Activated CD8-positive, alpha-beta T cell treated with anti-CD3 and anti-CD28 coated beads, Interleukin-2, amount 10 ng/mL, durations not matched to agents 7 days and 5 days (primary cell): ENCODE measurements at regions not wholly inside any gene's neighbourhood (a gene's known extent, or its start where the extent isn't known, plus 50 kb on each side); places are given as distances from the start of the nearest gene placed in this dataset.

Source experiments
- ATAC-seq: fragments of 150-1000 bp; cut with Tn5 transposase; one replicate; pipeline ENCODE4 v1.10.0; 2021; ENCODE audit warnings: moderate library complexity
- CTCF ChIA-PET: fragments of 350-600 bp; sonication (Branson Sonifier 250); formaldehyde crosslinking; loops from one replicate; lab custom pipeline; 2021; ENCODE audit warnings: antibody characterized with exemption; lab: Charles Lee
- POLR2A ChIA-PET: fragments of 350-600 bp; sonication (Branson Sonifier 250); formaldehyde crosslinking; loops from one replicate; lab custom pipeline; 2021; ENCODE audit warnings: antibody characterized with exemption; lab: Charles Lee
- DNase-seq: peaks from one replicate; pipeline ENCODE4 v3.0.0-alpha.2; 2020
- H3K27ac Mint-ChIP-seq: one replicate; pipeline ENCODE4 v1.8.0; 2021; ENCODE audit warnings: mild to moderate bottlenecking, mixed read lengths
- H3K27me3 Mint-ChIP-seq: one replicate; pipeline ENCODE4 v1.8.0; 2021; ENCODE audit warnings: low read depth, mixed read lengths
- H3K36me3 Mint-ChIP-seq: one replicate; pipeline ENCODE4 v1.8.0; 2021; ENCODE audit warnings: low read depth, mixed read lengths
- H3K4me1 Mint-ChIP-seq: one replicate; pipeline ENCODE4 v1.8.0; 2021; ENCODE audit warnings: low read depth, mixed read lengths
- H3K4me3 Mint-ChIP-seq: one replicate; pipeline ENCODE4 v1.8.0; 2021; ENCODE audit warnings: mild to moderate bottlenecking, mixed read lengths
- H3K9me3 Mint-ChIP-seq: one replicate; pipeline ENCODE4 v1.8.0; 2022; ENCODE audit warnings: mixed read lengths; ENCODE audit not compliant: insufficient read depth

DNA sequence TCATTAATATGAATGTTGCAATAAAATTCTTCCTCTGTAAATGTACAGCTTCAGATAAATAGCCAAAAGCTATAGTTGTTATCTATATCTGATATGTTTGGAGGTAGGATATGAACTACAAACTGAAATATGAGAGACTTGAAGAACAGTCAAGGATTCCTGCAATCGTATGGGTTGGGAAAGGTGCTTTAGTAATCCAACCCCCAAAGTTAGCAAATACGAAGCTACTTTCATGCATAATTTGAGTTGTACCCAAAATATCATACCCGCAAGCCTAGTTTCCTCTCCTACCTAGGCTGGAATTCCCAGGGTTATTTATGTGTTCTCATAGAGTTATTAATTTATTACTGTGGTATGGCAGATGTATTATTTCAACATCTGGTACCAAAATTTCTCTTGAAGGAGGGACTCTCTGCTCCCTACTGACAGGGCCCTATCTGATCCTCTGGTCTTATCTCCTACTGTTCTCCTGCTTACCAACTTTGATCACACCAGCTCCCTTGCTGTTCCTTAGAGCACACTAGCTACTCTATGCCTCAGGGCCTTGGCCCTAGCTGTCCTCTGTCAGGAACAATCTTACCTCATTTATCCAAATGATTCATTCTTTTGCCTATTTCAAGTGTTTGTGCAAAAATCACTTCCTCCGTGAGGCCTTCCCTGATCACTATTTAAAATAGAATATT, 140.4 kb upstream of the CCDC54 start:
- no peak for ATAC-seq
- ChIA-PET CTCF (interaction anchor here (0.7 to 4.9 kb wide), 20 partner anchors 12 to 691 kb away, joined by 3 to 53 read pairs (median 5); no protein-coding TSS in a partner anchor), POLR2A (no interaction called here)
- H3K27ac Mint-ChIP-seq = no peak overlapping the region
- no peaks in the 10 kb centered on the region for H3K36me3 Mint-ChIP-seq
- no peak for DNase-seq
- H3K9me3 Mint-ChIP-seq = no peaks in the 10 kb centered on the region
- no peak overlapping the region for H3K4me3 Mint-ChIP-seq
- H3K4me1 Mint-ChIP-seq = peaks cover 24% of the 10 kb centered on the region
- peaks cover 4% of the 10 kb centered on the region for H3K27me3 Mint-ChIP-seq

DNA sequence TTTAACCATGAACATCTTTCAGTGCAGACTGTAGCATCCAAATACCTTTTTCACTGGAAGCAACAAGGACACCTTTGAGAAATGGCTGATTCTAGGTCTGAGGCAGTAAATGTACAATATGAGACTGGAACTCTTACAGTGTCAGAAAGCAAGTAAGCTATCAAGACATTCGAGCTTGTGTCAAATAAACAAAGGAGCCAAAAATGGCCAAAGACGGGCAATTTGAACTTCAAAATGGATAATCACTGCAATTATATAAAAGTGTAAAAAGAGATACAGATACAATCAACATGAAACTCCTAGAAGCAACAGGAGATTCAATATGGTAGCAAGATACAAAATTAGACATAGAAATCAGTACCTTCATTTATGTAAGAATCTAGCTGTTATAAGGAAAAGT, 138.5 kb upstream of the CCDC54 start:
- H3K4me3 Mint-ChIP-seq = no peak overlapping the region
- peaks cover 4% of the 10 kb centered on the region for H3K27me3 Mint-ChIP-seq
- CTCF ChIA-PET = interaction anchor here (1.3 to 4.9 kb wide), 3 partner anchors 33 to 305 kb away, joined by 3 to 53 read pairs (median 7); no protein-coding TSS in a partner anchor
- DNase-seq (no peak), ATAC-seq (no peak)
- H3K9me3 Mint-ChIP-seq = no peaks in the 10 kb centered on the region
- peaks cover 24% of the 10 kb centered on the region for H3K4me1 Mint-ChIP-seq
- no peak overlapping the region for H3K27ac Mint-ChIP-seq
- POLR2A ChIA-PET = no interaction called here
- H3K36me3 Mint-ChIP-seq = no peaks in the 10 kb centered on the region

DNA sequence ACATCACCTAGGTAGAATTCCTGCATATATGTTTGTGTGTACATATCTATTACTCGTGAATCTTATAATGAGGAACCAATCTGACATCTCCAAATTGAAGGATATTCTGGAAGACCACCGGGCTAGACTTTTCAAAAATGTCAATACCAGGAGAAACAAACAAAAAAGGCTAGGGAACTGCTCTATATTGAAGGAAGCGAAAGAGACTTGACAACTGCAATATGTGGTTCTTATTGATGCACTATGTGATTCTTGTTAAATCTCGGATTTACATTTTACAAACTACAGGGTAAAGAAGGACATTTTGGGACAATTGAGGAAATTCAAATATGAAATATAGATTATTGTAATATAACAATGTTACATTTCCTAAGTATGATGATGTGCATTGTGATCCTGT, 137.5 kb upstream of the CCDC54 start:
- DNase-seq = no peak
- CTCF ChIA-PET = interaction anchor here (1.3 kb wide), 2 partner anchors 32 to 304 kb away, joined by 3 to 7 read pairs; no protein-coding TSS in a partner anchor
- H3K27me3 Mint-ChIP-seq = peaks cover 4% of the 10 kb centered on the region
- POLR2A ChIA-PET = no interaction called here
- no peaks in the 10 kb centered on the region for H3K36me3 Mint-ChIP-seq
- peaks cover 24% of the 10 kb centered on the region for H3K4me1 Mint-ChIP-seq
- peak overlapping the region; percentile 39 for H3K4me3 Mint-ChIP-seq
- H3K27ac Mint-ChIP-seq = no peak overlapping the region
- no peaks in the 10 kb centered on the region for H3K9me3 Mint-ChIP-seq
- no peak for ATAC-seq

DNA sequence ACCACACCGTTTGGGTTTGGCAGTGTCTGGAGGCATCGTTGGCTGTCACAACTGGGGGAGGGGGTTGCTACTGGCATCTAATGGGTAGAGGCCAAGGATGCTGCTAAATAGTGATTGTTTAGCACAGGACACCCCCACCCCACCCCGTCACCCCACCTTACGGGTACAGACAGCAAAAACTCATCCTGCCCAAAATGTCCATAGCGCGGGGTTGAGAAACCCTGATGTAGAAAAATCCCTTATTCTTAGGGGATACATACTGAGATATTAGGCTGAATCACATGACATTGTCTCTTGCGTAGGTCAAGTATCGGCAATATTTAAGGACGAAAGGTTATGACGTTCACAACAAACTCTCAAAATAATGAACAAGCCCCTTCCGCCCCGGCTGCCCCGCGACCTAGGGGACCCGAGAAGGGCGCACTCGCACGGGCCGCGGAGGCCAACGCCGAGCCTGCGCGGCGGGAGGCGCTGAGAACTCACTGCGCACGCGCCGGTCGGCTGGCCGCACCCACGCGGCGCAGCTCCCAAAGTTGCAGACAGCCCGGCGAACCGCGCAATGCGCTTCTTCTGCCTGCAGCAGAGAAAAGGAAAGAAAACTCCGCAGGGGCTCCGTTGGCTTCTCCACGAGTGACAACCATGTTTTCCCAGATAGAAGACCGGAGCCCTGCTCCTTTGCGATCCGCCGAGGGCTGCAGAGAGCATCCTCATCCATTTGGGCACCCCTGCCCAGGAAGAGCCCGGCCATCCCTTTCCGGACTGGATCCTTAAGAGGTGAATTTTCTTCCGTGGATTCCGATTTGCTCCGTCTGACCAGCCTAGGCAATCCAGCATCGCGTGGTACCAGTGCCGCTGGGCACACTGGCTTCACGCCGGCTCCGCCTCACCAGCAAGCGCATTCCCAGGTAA, 136.8 kb upstream of the CCDC54 start:
- H3K27me3 Mint-ChIP-seq = peaks cover 4% of the 10 kb centered on the region
- no peaks in the 10 kb centered on the region for H3K9me3 Mint-ChIP-seq
- H3K4me1 Mint-ChIP-seq = peaks cover 20% of the 10 kb centered on the region
- H3K4me3 Mint-ChIP-seq = peak overlapping the region; percentile 89
- peak; percentile 98 for ATAC-seq
- POLR2A ChIA-PET = interaction anchor here (0.6 kb wide), 1 partner anchor 449 kb away, joined by 3 read pairs; no protein-coding TSS in a partner anchor
- DNase-seq = peak; percentile 77
- peak overlapping the region; percentile 60 for H3K27ac Mint-ChIP-seq
- CTCF ChIA-PET = interaction anchor here (1.0 kb wide), 1 partner anchor 190 kb away, joined by 3 read pairs; no protein-coding TSS in a partner anchor
- no peaks in the 10 kb centered on the region for H3K36me3 Mint-ChIP-seq

DNA sequence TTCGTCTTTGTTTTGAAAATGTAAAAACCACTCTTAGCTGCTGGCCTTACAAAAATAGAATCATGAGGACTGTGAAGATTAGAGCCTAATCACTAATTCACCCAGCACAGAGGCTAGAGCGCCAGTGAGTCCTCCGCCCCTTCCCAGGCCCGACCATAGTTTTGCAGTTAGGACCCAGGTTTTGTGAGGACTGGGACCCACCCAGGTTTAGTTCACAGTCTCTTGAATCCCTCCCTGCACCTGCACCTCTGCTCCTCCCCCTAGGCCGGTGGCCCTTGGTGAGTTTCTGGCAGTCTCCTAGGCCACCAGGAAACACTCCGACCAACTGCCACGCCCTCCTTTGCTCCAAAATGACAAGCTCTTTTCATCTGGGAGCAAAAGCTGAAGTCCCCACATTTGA, 136.0 kb upstream of the CCDC54 start:
- Mint-ChIP-seq H3K4me3 (peak overlapping the region; percentile 89), H3K9me3 (no peaks in the 10 kb centered on the region), H3K27me3 (peaks cover 4% of the 10 kb centered on the region), H3K4me1 (peaks cover 12% of the 10 kb centered on the region), H3K36me3 (no peaks in the 10 kb centered on the region), H3K27ac (no peak overlapping the region)
- CTCF ChIA-PET = interaction anchor here (0.9 to 1.0 kb wide), 2 partner anchors 180 to 189 kb away, joined by 3 to 5 read pairs; no protein-coding TSS in a partner anchor
- peak; percentile 31 for DNase-seq
- POLR2A ChIA-PET = no interaction called here
- ATAC-seq = peak; percentile 34

DNA sequence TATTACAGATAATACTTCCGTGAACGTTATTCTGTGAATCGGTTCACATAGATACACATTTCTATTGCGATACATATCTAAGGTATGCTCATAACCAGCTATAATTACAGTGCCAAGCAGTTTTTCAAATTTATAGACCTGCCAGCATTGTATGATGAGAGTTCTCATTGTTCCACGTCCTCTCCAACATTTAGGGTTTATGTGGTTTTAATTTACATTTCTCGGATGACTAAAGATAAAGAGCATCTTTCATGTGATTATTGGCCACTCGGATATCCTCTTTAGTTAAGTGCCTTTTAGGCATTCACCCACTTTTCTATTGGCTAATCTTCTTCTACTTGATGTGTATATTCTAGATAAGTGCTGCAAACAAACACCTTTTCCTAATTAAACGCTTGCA, 134.7 kb upstream of the CCDC54 start:
- H3K27me3 Mint-ChIP-seq = peaks cover 4% of the 10 kb centered on the region
- ChIA-PET CTCF (no interaction called here), POLR2A (no interaction called here)
- no peaks in the 10 kb centered on the region for H3K36me3 Mint-ChIP-seq
- H3K27ac Mint-ChIP-seq = no peak overlapping the region
- H3K9me3 Mint-ChIP-seq = no peaks in the 10 kb centered on the region
- peaks cover 11% of the 10 kb centered on the region for H3K4me1 Mint-ChIP-seq
- DNase-seq (no peak), ATAC-seq (no peak)
- H3K4me3 Mint-ChIP-seq = no peak overlapping the region

DNA sequence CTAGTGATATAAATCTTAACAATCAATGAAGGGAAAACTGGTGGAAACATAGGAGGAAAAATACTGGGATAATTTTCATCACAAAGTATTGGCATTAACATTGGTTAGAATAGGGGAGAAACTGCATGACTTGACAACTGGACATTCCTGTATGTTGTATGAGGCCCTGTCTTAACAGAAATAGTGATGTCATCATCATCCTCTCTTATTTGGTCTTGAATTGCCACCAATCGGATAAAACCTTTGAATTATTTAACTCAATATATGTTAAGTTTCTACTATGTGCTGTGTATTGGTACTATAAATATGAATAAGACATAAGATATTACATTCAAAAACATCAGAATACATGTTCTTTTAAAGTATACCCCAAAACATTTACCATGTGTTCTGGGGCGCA, 130.1 kb upstream of the CCDC54 start:
- Mint-ChIP-seq H3K36me3 (no peaks in the 10 kb centered on the region), H3K4me1 (no peaks in the 10 kb centered on the region), H3K27me3 (no peaks in the 10 kb centered on the region), H3K4me3 (no peak overlapping the region), H3K9me3 (no peaks in the 10 kb centered on the region), H3K27ac (no peak overlapping the region)
- no peak for DNase-seq
- CTCF ChIA-PET = interaction anchor here (0.6 to 3.1 kb wide), 6 partner anchors 12 to 184 kb away, joined by 3 to 8 read pairs (median 3); no protein-coding TSS in a partner anchor
- no peak for ATAC-seq
- POLR2A ChIA-PET = no interaction called here

DNA sequence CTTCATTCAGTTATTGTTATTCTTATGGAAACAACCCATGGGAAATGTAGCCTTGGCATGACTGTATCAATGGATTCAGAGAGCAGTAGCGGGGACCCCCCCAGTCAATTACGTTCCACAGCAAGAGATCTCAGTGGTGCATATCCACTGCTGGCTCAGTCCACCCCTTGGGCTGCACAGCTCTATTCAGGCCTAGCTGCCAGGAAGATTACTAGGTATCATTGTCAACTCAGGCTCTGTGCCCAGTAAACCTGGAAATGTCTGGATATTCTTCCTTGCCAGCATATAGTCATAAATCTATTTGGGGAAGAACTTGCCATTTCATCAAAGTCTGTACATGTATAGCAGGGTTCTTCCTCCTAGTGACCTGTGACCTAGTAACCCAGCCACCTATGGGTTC, 128.1 kb upstream of the CCDC54 start:
- ATAC-seq (no peak), DNase-seq (no peak)
- Mint-ChIP-seq H3K27ac (no peak overlapping the region), H3K4me3 (no peak overlapping the region), H3K27me3 (no peaks in the 10 kb centered on the region), H3K9me3 (no peaks in the 10 kb centered on the region), H3K4me1 (no peaks in the 10 kb centered on the region), H3K36me3 (no peaks in the 10 kb centered on the region)
- ChIA-PET CTCF (no interaction called here), POLR2A (no interaction called here)

DNA sequence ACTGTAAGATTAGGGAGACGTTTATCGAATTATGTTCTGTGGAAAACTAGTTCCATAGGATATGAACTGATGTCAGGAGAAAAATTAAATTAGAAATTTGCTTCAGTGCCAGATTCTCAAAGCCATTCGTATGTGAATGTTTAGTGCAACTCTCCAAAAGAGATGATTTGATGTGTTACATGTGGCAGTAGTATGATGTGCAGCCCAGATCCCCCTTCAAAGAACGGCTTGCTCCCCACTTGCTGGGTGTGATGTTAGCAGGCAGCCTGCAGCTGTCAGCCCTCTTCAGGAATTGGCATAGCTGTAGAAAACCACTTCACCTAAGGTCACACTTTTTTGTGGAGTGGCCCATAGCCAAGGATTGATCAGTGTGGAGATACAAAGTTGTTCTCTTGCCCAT, 127.0 kb upstream of the CCDC54 start:
- no peaks in the 10 kb centered on the region for H3K36me3 Mint-ChIP-seq
- ChIA-PET CTCF (no interaction called here), POLR2A (no interaction called here)
- H3K4me3 Mint-ChIP-seq = no peak overlapping the region
- no peaks in the 10 kb centered on the region for H3K9me3 Mint-ChIP-seq
- H3K4me1 Mint-ChIP-seq = no peaks in the 10 kb centered on the region
- no peak overlapping the region for H3K27ac Mint-ChIP-seq
- peaks cover 2% of the 10 kb centered on the region for H3K27me3 Mint-ChIP-seq
- ATAC-seq = no peak
- no peak for DNase-seq

DNA sequence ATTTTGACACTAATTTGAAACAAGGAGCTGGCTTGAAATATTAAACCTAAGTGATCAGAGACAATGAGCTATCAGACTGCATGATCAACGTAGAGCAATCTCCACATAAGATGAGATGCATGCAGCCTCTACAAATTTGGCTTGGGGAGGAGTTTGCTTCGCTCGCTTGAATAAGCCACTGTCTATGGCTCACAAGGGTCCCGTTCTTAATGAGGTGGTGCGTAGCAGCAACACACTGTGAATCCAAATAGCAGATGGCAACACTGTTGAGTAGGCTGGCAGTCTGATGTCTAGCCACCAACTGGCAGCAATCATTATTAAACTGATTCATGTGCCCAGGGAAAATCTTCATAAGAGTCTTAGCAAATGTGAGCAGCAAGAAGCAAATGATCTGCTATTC, 125.4 kb upstream of the CCDC54 start:
- H3K36me3 Mint-ChIP-seq = no peaks in the 10 kb centered on the region
- no peaks in the 10 kb centered on the region for H3K9me3 Mint-ChIP-seq
- no peak overlapping the region for H3K27ac Mint-ChIP-seq
- ATAC-seq = no peak
- CTCF ChIA-PET = interaction anchor here (1.2 to 2.5 kb wide), 3 partner anchors 11 to 20 kb away, joined by 3 to 7 read pairs (median 5); no protein-coding TSS in a partner anchor
- no peaks in the 10 kb centered on the region for H3K4me1 Mint-ChIP-seq
- no peak overlapping the region for H3K4me3 Mint-ChIP-seq
- POLR2A ChIA-PET = no interaction called here
- DNase-seq = no peak
- H3K27me3 Mint-ChIP-seq = peaks cover 2% of the 10 kb centered on the region

DNA sequence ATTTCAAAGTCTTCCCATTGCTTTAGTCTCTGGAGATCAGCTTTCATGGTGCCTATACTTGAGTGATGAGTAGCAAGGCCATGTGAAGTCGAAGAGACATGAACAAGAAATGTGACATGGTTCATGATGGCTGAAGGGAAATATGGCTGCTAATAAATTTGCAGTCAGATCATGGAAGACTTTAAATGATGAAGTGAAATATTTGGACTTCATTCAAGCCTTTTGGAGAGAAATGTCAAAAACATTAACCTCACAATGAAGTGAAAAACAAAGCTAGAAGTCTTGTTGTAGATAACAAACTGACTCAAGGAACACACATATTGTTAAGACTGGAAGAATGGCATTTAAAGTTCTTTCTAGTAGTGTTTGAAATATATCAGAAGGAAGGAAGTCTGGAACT, 120.3 kb upstream of the CCDC54 start:
- no peaks in the 10 kb centered on the region for H3K4me1 Mint-ChIP-seq
- CTCF ChIA-PET = interaction anchor here (1.3 kb wide), 1 partner anchor 15 kb away, joined by 6 read pairs; no protein-coding TSS in a partner anchor
- no peaks in the 10 kb centered on the region for H3K36me3 Mint-ChIP-seq
- H3K27me3 Mint-ChIP-seq = peaks cover 19% of the 10 kb centered on the region
- POLR2A ChIA-PET = no interaction called here
- no peak overlapping the region for H3K4me3 Mint-ChIP-seq
- H3K9me3 Mint-ChIP-seq = no peaks in the 10 kb centered on the region
- no peak overlapping the region for H3K27ac Mint-ChIP-seq
- ATAC-seq = no peak
- DNase-seq = no peak
